ENCODE measurements at regions not wholly inside any gene's neighbourhood (a gene's known extent, or its start where the extent isn't known, plus 50 kb on each side); places are given as distances from the start of the nearest gene placed in this dataset.
"Not testable (repeated sequence)": the region's sequence is repeated elsewhere in the genome, so short reads cannot be mapped to it uniquely, and the experiment has no call there.

GRCh38 chr4:138622362-138622761 is 380.2 kb upstream of the SLC7A11 start:
- DNase-seq (ENCODE audit: low read depth in 2 of 2), result not testable (repeated sequence)

- DNase-seq (ENCODE audit: low read depth in 2 of 2), result no peak
These were observed 374.6 kb upstream of the SLC7A11 start for GRCh38 chr4:138616775-138617174.

- DNase-seq (ENCODE audit: low read depth in 2 of 2), result no peak
These were observed 372.4 kb upstream of the SLC7A11 start for GRCh38 chr4:138614398-138615142.

GRCh38 chr4:138612428-138612827 is 370.3 kb upstream of the SLC7A11 start:
- DNase-seq (ENCODE audit: low read depth in 2 of 2), result no peak

GRCh38 chr4:138611721-138612120 is 369.6 kb upstream of the SLC7A11 start:
- no peak for DNase-seq (ENCODE audit: low read depth in 2 of 2)

GRCh38 chr4:138611017-138611416 is 368.9 kb upstream of the SLC7A11 start:
- no peak for DNase-seq (ENCODE audit: low read depth in 2 of 2)

- no peak for DNase-seq (ENCODE audit: low read depth in 2 of 2)
These were observed 367.8 kb upstream of the SLC7A11 start for GRCh38 chr4:138609943-138610350.

- DNase-seq (ENCODE audit: low read depth in 2 of 2), result no peak
These were observed 362.4 kb upstream of the SLC7A11 start for GRCh38 chr4:138604556-138604955.

- no peak for DNase-seq (ENCODE audit: low read depth in 2 of 2)
These were observed 360.5 kb upstream of the SLC7A11 start for GRCh38 chr4:138602664-138603063.

- no peak for DNase-seq (ENCODE audit: low read depth in 2 of 2)
These were observed 357.8 kb upstream of the SLC7A11 start for GRCh38 chr4:138599965-138600364.

- DNase-seq (ENCODE audit: low read depth in 2 of 2), result no peak
These were observed 356.1 kb upstream of the SLC7A11 start for GRCh38 chr4:138598226-138598625.

GRCh38 chr4:138596896-138597295 is 354.7 kb upstream of the SLC7A11 start:
- no peak for DNase-seq (ENCODE audit: low read depth in 2 of 2)

GRCh38 chr4:138595731-138596460 is 353.7 kb upstream of the SLC7A11 start:
- DNase-seq (ENCODE audit: low read depth in 2 of 2), result no peak

GRCh38 chr4:138595171-138595570 is 353.0 kb upstream of the SLC7A11 start:
- no peak for DNase-seq (ENCODE audit: low read depth in 2 of 2)

- no peak for DNase-seq (ENCODE audit: low read depth in 2 of 2)
These were observed 350.6 kb upstream of the SLC7A11 start for GRCh38 chr4:138592796-138593195.

GRCh38 chr4:138591808-138592207 is 349.7 kb upstream of the SLC7A11 start:
- no peak for DNase-seq (ENCODE audit: low read depth in 2 of 2)

GRCh38 chr4:138588501-138588900 is 346.4 kb upstream of the SLC7A11 start:
- DNase-seq (ENCODE audit: low read depth in 2 of 2), result no peak

GRCh38 chr4:138579146-138579545 is 337.0 kb upstream of the SLC7A11 start:
- DNase-seq (ENCODE audit: low read depth in 2 of 2), result no peak

- DNase-seq (ENCODE audit: low read depth in 2 of 2), result not testable (repeated sequence)
These were observed 335.7 kb upstream of the SLC7A11 start for GRCh38 chr4:138577826-138578225.

GRCh38 chr4:138577145-138577544 is 335.0 kb upstream of the SLC7A11 start:
- no peak for DNase-seq (ENCODE audit: low read depth in 2 of 2)

GRCh38 chr4:138576684-138577083 is 334.5 kb upstream of the SLC7A11 start:
- DNase-seq (ENCODE audit: low read depth in 2 of 2), result no peak

- DNase-seq (ENCODE audit: low read depth in 2 of 2), result no peak
These were observed 331.1 kb upstream of the SLC7A11 start for GRCh38 chr4:138573246-138573645.

- DNase-seq (ENCODE audit: low read depth in 2 of 2), result no peak
These were observed 329.9 kb upstream of the SLC7A11 start for GRCh38 chr4:138572007-138572406.
